ENCODE measurements at regions not wholly inside any gene's neighbourhood (a gene's known extent, or its start where the extent isn't known, plus 50 kb on each side); places are given as distances from the start of the nearest gene placed in this dataset.

GRCh38 chr6:24004659-24005058 lies 121.4 kb upstream of the NRSN1 start:
- POLR2A ChIA-PET, result no interaction called here
- no peak for TF ChIP-seq CTCF (IDR thresholded peaks at IDR 0.05; ENCODE audit: unreplicated experiment)
- H3K27me3 Mint-ChIP-seq (ENCODE audit: insufficient read depth, unreplicated experiment), result no peaks in the 10 kb centered on the region
- no peaks in the 10 kb centered on the region for H3K9me3 Mint-ChIP-seq (ENCODE audit: unreplicated experiment)
- H3K4me1 Mint-ChIP-seq (ENCODE audit: insufficient read depth, unreplicated experiment), result peaks cover 11% of the 10 kb centered on the region
- CTCF ChIA-PET, result interaction anchor here (0.6 kb wide), 1 partner anchor 1185 kb away, joined by 3 read pairs; no protein-coding TSS in a partner anchor
- DNase-seq (ENCODE audit: unreplicated experiment), result peak; percentile 5
- no peaks in the 10 kb centered on the region for H3K36me3 Mint-ChIP-seq (ENCODE audit: insufficient read depth, unreplicated experiment)
- no peak overlapping the region for H3K27ac Mint-ChIP-seq (ENCODE audit: low read depth, unreplicated experiment)
- H3K4me3 Mint-ChIP-seq (ENCODE audit: unreplicated experiment), result no peak overlapping the region
- intact Hi-C loops (cut with micrococcal nuclease), result no loop called here
- no TSS peak for BruUV-seq (replicated peaks)

GRCh38 chr6:24006254-24006653 lies 119.8 kb upstream of the NRSN1 start:
- Mint-ChIP-seq H3K27me3 (ENCODE audit: insufficient read depth, unreplicated experiment) (no peaks in the 10 kb centered on the region), H3K4me3 (ENCODE audit: unreplicated experiment) (no peak overlapping the region), H3K36me3 (ENCODE audit: insufficient read depth, unreplicated experiment) (no peaks in the 10 kb centered on the region), H3K4me1 (ENCODE audit: insufficient read depth, unreplicated experiment) (peaks cover 11% of the 10 kb centered on the region), H3K27ac (ENCODE audit: low read depth, unreplicated experiment) (no peak overlapping the region), H3K9me3 (ENCODE audit: unreplicated experiment) (no peaks in the 10 kb centered on the region)
- intact Hi-C loops (cut with micrococcal nuclease), result no loop called here
- TF ChIP-seq CTCF (IDR thresholded peaks at IDR 0.05; ENCODE audit: unreplicated experiment), result no peak
- DNase-seq (ENCODE audit: unreplicated experiment), result no peak
- ChIA-PET POLR2A (interaction anchor here (1.1 kb wide), 1 partner anchor 18 kb away, joined by 3 read pairs; no protein-coding TSS in a partner anchor), CTCF (no interaction called here)
- BruUV-seq (replicated peaks), result no TSS peak

GRCh38 chr6:24009319-24009718 lies 116.7 kb upstream of the NRSN1 start:
- H3K36me3 Mint-ChIP-seq (ENCODE audit: insufficient read depth, unreplicated experiment), result no peaks in the 10 kb centered on the region
- no peaks in the 10 kb centered on the region for H3K27me3 Mint-ChIP-seq (ENCODE audit: insufficient read depth, unreplicated experiment)
- no peaks in the 10 kb centered on the region for H3K9me3 Mint-ChIP-seq (ENCODE audit: unreplicated experiment)
- DNase-seq (ENCODE audit: unreplicated experiment), result no peak
- H3K27ac Mint-ChIP-seq (ENCODE audit: low read depth, unreplicated experiment), result no peak overlapping the region
- H3K4me3 Mint-ChIP-seq (ENCODE audit: unreplicated experiment), result no peak overlapping the region
- no peaks in the 10 kb centered on the region for H3K4me1 Mint-ChIP-seq (ENCODE audit: insufficient read depth, unreplicated experiment)
- TF ChIP-seq CTCF (IDR thresholded peaks at IDR 0.05; ENCODE audit: unreplicated experiment), result no peak
- intact Hi-C loops (cut with micrococcal nuclease), result no loop called here
- ChIA-PET POLR2A (no interaction called here), CTCF (interaction anchor here (0.6 kb wide), 1 partner anchor 72 kb away, joined by 3 read pairs; no protein-coding TSS in a partner anchor)
- no TSS peak for BruUV-seq (replicated peaks)

- DNase-seq (ENCODE audit: unreplicated experiment), result no peak
- ChIA-PET CTCF (interaction anchor here (0.7 kb wide), 1 partner anchor 37 kb away, joined by 4 read pairs; no protein-coding TSS in a partner anchor), POLR2A (no interaction called here)
- Mint-ChIP-seq H3K27me3 (ENCODE audit: insufficient read depth, unreplicated experiment) (no peaks in the 10 kb centered on the region), H3K27ac (ENCODE audit: low read depth, unreplicated experiment) (no peak overlapping the region), H3K4me1 (ENCODE audit: insufficient read depth, unreplicated experiment) (no peaks in the 10 kb centered on the region), H3K4me3 (ENCODE audit: unreplicated experiment) (no peak overlapping the region), H3K36me3 (ENCODE audit: insufficient read depth, unreplicated experiment) (no peaks in the 10 kb centered on the region), H3K9me3 (ENCODE audit: unreplicated experiment) (no peaks in the 10 kb centered on the region)
- no TSS peak for BruUV-seq (replicated peaks)
- intact Hi-C loops (cut with micrococcal nuclease), result no loop called here
- no peak for TF ChIP-seq CTCF (IDR thresholded peaks at IDR 0.05; ENCODE audit: unreplicated experiment)
Observed at GRCh38 chr6:24010133-24010532, 115.9 kb upstream of the NRSN1 start.
